ENCODE measurements at regions not wholly inside any gene's neighbourhood (a gene's known extent, or its start where the extent isn't known, plus 50 kb on each side); places are given as distances from the start of the nearest gene placed in this dataset.
"Not testable (repeated sequence)": the region's sequence is repeated elsewhere in the genome, so short reads cannot be mapped to it uniquely, and the experiment has no call there.

DNA sequence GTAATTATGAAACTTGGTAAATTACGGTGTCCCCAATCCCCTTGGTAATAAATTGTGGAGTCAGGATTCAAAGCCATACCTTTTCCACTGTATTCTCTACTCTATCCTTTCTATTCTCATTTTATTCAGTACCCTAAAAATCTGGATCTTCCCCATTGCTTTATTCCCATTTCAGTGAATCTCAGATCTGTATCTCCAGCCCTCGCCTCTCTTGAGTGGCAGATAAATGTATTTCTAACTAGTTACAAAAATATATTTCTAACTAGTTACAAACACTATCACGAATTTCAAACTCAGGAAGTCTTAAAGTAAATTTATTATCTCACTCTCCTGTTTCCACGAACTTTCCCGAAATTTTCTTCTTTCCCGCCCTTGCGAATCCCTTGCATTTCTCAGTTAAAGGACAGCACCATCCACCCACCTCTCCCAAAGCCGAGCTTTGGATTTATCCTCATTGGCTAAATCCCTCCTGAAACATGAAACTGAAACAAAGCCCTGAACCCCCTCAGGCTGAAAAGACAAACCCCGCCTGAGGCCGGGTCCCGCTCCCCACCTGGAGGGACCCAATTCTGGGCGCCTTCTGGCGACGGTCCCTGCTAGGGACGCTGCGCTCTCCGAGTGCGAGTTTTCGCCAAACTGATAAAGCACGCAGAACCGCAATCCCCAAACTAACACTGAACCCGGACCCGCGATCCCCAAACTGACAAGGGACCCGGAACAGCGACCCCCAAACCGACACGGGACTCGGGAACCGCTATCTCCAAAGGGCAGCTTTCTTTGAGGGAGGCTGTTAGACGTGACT is 164.3 kb upstream of the PABPC3 start:
- DNase-seq, result no peak
- no peaks in the 10 kb centered on the region for H3K27me3 ChIP-seq
- intact Hi-C loops (cut with DNase I), result no loop called here
- H3K9me3 ChIP-seq, result no peaks in the 10 kb centered on the region
- TF ChIP-seq, protein P1, sequence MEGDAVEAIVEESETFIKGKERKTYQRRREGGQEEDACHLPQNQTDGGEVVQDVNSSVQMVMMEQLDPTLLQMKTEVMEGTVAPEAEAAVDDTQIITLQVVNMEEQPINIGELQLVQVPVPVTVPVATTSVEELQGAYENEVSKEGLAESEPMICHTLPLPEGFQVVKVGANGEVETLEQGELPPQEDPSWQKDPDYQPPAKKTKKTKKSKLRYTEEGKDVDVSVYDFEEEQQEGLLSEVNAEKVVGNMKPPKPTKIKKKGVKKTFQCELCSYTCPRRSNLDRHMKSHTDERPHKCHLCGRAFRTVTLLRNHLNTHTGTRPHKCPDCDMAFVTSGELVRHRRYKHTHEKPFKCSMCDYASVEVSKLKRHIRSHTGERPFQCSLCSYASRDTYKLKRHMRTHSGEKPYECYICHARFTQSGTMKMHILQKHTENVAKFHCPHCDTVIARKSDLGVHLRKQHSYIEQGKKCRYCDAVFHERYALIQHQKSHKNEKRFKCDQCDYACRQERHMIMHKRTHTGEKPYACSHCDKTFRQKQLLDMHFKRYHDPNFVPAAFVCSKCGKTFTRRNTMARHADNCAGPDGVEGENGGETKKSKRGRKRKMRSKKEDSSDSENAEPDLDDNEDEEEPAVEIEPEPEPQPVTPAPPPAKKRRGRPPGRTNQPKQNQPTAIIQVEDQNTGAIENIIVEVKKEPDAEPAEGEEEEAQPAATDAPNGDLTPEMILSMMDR (IDR thresholded peaks at IDR 0.05), result no peak
- no peak for TF ChIP-seq POLR2A (IDR thresholded peaks at IDR 0.05)
- H3K36me3 ChIP-seq, result no peaks in the 10 kb centered on the region
- H3K27ac ChIP-seq, result no peak overlapping the region
- WGBS, 2 donors, result 17 to 19% methylated on average over 24 to 31 of the region's 31 CpGs
- H3K4me3 ChIP-seq (replicated peaks in 1 of 3), result peak overlapping the region in 1 of 3 donors; percentile 15
- H3K4me1 ChIP-seq, result peaks cover 0 to 12% of the 10 kb centered on the region in 2 donors

DNA sequence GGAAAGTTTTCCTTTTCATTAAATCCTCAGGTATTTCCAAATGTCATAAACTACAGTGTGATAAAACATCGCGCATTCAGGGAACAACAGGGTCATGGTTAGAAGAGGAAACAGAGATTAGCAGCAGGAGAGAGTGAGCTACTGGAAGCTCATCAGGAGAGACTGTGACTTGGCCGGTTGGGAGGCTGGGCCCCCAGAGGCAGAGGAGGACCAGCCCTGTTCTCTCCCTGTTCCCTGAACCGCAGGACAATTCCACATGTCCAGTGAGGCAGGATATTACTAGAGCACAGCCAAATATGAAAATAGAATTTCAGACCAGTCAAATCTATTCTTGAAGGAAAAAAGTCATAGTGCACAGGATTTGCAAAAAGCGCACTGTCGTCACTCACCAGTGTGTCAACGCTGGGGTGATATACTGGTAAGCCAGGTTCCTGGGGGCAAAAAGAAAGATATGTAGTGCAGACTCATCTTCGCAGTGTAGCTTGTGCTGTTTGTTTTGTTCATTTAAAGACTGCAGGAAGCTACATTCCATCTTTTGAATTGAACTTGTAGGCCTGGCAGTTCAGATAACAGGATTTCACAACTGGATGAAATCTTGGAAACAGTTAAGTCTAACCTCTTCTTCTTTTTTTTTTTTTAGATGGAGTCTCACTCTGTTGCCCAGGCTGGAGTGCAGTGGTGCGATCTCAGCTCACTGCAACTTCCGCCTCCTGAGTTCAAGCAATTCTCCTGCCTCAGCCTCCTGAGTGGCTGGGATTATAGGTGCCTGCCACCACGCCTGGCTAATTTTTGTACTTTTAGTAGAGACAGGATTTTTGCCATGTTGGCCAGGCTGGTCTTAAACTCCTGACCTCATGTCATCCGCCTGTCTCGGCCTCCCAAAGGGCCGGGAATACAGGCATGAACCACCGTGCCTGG is 162.6 kb upstream of the PABPC3 start:
- intact Hi-C loops (cut with DNase I); H3K27me3 ChIP-seq; H3K9me3 ChIP-seq; H3K36me3 ChIP-seq; H3K4me3 ChIP-seq (replicated peaks in 1 of 3): not testable (repeated sequence)
- Histone ChIP-seq H3K27ac (peak overlapping the region in 2 of 3 donors; percentile 4 to 21), H3K4me1 (peaks cover 0 to 12% of the 10 kb centered on the region in 2 donors)
- WGBS, 2 donors, result 74 to 79% methylated on average over 15 of the region's 15 CpGs
- peak in 1 of 2 donors; percentile 32 for DNase-seq

DNA sequence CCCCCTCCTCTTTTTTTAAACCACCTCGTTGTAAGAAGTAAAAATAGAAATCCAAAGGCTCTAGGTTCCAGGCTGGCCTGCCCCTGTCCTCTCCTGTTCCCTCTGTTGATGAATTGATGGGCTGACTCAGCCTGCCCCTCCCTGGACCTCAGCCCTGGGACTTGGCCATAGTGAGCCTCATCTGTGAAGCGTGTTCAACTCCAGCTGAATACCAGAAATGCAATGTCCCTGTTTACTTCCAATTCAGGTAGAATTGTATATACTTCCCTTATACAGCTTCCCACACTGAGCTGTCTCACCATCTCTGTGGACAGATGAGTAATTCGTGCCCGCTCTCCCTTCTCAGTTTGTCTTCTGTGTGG is 161.9 kb upstream of the PABPC3 start:
- DNase-seq; H3K9me3 ChIP-seq; H3K4me3 ChIP-seq (replicated peaks in 1 of 3); H3K27me3 ChIP-seq; H3K36me3 ChIP-seq; intact Hi-C loops (cut with DNase I): not testable (repeated sequence)
- Histone ChIP-seq H3K27ac (peak overlapping the region in 2 of 3 donors; percentile 4 to 21), H3K4me1 (peaks cover 0 to 12% of the 10 kb centered on the region in 2 donors)
- 70 to 76% methylated on average over 4 of the region's 4 CpGs for WGBS, 2 donors

DNA sequence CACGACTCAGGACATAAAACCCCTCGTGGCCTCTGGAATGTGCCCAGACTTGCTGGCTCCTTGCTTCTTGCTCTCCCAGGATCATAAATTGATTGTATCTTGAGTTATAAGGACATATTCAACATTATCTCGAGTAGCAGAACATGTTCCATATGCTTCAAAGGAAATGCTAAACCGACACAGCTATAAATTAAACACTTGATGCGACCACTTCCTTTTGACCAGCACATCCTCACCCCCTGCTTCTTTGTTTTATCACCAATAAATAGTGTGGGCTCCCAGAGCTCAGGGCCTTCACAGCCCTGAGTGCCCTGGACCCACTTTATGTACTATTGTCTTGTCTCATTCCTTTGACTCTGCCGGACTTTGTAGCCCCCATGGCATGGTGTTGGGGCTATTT is 157.0 kb upstream of the PABPC3 start:
- Histone ChIP-seq H3K4me3 (replicated peaks in 1 of 3) (no peak overlapping the region), H3K27ac (no peak overlapping the region), H3K27me3 (no peaks in the 10 kb centered on the region), H3K36me3 (no peaks in the 10 kb centered on the region), H3K4me1 (peaks cover 3 to 11% of the 10 kb centered on the region in 2 donors), H3K9me3 (no peaks in the 10 kb centered on the region)
- 73 to 80% methylated on average over 6 of the region's 6 CpGs for WGBS, 2 donors
- TF ChIP-seq POLR2A (IDR thresholded peaks at IDR 0.05), result no peak
- TF ChIP-seq, protein P1 (IDR thresholded peaks at IDR 0.05), result no peak
- DNase-seq, result no peak
- intact Hi-C loops (cut with DNase I), result no loop called here

DNA sequence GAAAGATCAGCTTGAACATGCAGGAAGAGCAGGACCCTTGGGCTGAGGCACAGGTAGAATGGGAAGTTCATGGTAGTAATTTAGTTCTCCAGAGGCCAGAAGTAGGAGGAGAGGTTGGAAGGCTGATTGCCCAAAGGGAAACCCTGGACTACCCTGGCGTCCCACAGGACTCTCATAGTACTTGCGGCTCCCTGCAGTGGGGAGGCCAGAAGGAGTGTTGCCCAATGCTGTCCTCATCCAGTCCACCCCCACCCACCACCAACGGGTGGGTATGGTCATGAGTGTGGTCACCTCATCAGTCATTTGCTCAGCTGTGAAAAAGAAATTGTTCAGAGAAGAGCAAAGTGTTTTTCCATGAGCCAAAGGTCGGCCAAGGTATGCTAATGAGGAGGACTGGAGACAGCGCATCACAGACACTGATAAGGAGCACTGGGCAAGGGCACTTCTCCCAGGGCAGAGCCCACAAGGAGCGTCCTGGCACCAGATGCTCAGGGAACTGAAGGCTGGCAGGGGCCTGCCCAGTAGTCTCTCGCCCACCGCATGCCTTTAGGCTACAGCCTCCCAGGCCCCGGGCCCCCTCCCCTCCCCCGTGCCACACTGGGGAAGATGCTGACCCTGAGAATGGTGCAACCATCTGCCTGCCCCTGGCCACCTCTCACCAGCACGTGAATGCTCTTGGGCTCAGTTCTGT is 154.8 kb upstream of the PABPC3 start:
- H3K27me3 ChIP-seq; H3K4me3 ChIP-seq (replicated peaks in 1 of 3); H3K36me3 ChIP-seq; DNase-seq; H3K9me3 ChIP-seq; intact Hi-C loops (cut with DNase I): not testable (repeated sequence)
- Histone ChIP-seq H3K27ac (peak overlapping the region in 2 of 3 donors; percentile 27 to 32), H3K4me1 (peaks cover 8 to 17% of the 10 kb centered on the region in 2 donors)
- 85 to 92% methylated on average over 8 to 11 of the region's 11 CpGs for WGBS, 2 donors

DNA sequence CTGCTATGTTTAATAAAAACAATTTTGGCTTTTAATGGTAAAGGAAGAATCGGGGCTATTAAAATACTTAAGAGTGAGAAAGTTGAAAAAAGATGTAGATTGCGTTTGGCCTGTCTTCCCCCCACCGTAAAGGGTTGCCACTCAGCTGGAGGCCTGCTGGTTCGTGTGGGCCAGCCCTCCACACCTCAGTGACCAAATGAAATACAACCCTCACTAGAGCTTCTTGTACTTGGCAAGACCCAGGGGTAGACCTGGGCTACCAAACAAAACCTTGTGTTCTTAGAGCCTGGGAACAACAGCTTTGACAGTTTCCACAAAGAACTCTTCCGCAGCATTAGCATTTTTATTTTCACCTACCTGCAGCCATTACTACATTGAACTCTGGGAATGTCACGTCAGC is 152.8 kb upstream of the PABPC3 start:
- no peaks in the 10 kb centered on the region for H3K9me3 ChIP-seq
- H3K27me3 ChIP-seq, result no peaks in the 10 kb centered on the region
- TF ChIP-seq, protein P1 (IDR thresholded peaks at IDR 0.05), result no peak
- peak in 1 of 2 donors; percentile 32 for TF ChIP-seq POLR2A (IDR thresholded peaks at IDR 0.05)
- intact Hi-C loops (cut with DNase I), result no loop called here
- 30 to 47% methylated on average over 6 of the region's 6 CpGs for WGBS, 2 donors
- peaks cover 8 to 17% of the 10 kb centered on the region in 2 donors for H3K4me1 ChIP-seq
- DNase-seq, result peak; percentile 73 to 82
- no peaks in the 10 kb centered on the region for H3K36me3 ChIP-seq
- no peak overlapping the region for H3K4me3 ChIP-seq (replicated peaks in 1 of 3)
- peak overlapping the region; percentile 60 to 90 (median 86) for H3K27ac ChIP-seq
